ENCODE measurements at regions not wholly inside any gene's neighbourhood (a gene's known extent, or its start where the extent isn't known, plus 50 kb on each side); places are given as distances from the start of the nearest gene placed in this dataset.

- TF ChIP-seq EZH2 (IDR thresholded peaks at IDR 0.05; ENCODE audit: insufficient read depth, poor library complexity, severe bottlenecking) (no peak), EZH2phosphoT487 (IDR thresholded peaks at IDR 0.05; ENCODE audit: insufficient read depth, low read depth) (no peak)
Measured at GRCh38 chr13:24986826-24987225, 109.1 kb upstream of the PABPC3 start.

Measured in GM23248 (cell line).